ENCODE measurements at regions not wholly inside any gene's neighbourhood (a gene's known extent, or its start where the extent isn't known, plus 50 kb on each side); places are given as distances from the start of the nearest gene placed in this dataset.
A peak's percentile ranks its signal among the peaks of the same experiment; 100 is the strongest.

DNA sequence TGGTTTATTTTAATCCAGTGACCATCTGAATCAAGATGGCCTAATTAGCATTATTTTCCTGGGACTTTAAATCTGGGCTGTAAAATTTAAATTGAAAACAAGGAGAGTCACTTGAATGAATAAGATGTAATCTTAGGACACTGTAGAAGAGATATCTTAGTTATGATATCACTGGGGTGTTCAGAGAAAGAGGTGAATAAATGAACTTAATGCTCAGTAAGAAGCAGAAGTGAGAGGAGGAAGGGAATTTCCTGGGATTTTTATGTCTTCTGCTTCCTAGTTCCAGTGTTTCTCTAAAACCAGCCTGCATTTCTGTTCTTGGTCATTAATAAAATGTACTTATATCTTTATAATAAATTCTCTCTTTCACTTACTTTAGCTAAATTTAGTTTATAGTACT is 136.8 kb upstream of the PTPRK start:
- TF ChIP-seq, protein P1, sequence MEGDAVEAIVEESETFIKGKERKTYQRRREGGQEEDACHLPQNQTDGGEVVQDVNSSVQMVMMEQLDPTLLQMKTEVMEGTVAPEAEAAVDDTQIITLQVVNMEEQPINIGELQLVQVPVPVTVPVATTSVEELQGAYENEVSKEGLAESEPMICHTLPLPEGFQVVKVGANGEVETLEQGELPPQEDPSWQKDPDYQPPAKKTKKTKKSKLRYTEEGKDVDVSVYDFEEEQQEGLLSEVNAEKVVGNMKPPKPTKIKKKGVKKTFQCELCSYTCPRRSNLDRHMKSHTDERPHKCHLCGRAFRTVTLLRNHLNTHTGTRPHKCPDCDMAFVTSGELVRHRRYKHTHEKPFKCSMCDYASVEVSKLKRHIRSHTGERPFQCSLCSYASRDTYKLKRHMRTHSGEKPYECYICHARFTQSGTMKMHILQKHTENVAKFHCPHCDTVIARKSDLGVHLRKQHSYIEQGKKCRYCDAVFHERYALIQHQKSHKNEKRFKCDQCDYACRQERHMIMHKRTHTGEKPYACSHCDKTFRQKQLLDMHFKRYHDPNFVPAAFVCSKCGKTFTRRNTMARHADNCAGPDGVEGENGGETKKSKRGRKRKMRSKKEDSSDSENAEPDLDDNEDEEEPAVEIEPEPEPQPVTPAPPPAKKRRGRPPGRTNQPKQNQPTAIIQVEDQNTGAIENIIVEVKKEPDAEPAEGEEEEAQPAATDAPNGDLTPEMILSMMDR (conservative IDR thresholded peaks at IDR 0.05; ENCODE audit: low read depth, low read length): no peak
- no peak for DNase-seq (ENCODE audit: low read depth)
- no peak overlapping the region for H3K4me3 ChIP-seq (ENCODE audit: low read length)

DNA sequence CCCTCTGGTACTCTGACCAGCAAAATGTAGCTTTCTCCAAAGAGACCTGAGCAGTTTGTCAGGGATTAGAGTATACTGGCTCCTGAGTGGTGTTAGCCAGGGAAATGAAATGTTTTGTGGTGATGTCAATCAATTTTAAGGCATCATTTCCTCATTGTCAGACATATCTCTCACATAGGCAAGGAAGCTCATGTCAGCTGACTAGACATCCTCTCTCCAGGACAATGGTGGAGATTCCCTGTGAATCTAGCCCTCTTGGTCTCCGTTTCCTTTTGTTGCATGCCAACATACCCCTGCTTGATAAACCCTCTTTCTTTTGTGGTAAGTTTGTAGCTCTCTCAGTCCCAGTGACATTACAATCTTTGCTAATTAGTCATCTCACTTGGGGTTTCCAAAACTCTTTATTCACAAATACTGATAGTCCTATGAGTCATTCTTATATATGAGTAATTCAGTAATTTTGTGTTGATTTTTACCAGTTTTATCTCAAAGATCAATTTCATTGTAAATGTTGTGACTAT is 135.6 kb upstream of the PTPRK start:
- H3K4me3 ChIP-seq (ENCODE audit: low read length): no peak overlapping the region
- DNase-seq (ENCODE audit: low read depth): peak; percentile 58
- TF ChIP-seq, protein P1 (conservative IDR thresholded peaks at IDR 0.05; ENCODE audit: low read depth, low read length): no peak

DNA sequence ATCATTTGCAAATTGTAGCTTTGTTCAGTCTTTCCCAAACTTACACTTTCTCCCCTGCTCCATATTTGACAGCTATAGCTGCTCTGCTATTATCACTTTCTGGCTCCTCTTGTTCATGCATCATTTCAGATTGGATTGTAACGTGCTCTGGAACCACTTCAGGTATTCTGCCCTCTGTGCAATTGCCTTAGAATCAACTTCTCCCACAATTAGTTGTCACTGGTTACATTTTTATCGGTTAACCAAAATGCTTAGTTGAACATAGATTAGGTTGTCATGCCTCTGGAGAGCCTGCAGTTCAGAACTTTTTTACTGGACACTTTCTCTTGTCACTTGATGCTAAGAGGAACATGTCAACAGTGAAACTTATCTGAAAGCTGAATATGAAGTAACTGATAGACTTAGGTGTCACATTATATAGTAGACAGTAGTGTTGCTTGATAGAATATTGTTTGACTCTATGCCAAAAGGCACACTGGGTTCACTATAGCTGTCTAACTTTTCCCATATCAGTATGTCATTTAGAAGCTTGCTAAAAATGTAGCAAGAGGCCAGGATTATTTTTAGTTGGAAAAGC is 127.7 kb upstream of the PTPRK start:
- no peak for DNase-seq (ENCODE audit: low read depth)
- TF ChIP-seq, protein P1 (conservative IDR thresholded peaks at IDR 0.05; ENCODE audit: low read depth, low read length): no peak
- H3K4me3 ChIP-seq (ENCODE audit: low read length): no peak overlapping the region

DNA sequence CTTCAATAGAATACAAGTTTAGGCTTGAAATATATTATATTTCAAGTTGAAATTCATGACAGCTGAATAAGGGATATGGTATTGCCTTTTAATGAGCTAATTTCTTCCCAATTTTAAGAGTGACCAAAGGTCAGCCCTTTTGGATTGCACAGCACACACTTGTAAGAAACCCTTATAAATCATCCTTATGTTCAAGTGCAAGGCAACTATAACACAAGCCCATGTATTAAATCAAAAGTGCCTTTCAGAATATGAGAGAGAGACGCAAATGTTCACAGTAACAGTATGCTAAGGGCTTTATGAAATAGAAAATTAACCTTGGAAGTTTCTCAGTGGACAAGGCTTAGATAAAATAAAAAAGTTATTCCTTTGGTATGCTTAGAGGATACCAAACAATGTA is 121.7 kb upstream of the PTPRK start:
- no peak for DNase-seq (ENCODE audit: low read depth)
- H3K4me3 ChIP-seq (ENCODE audit: low read length): no peak overlapping the region
- TF ChIP-seq, protein P1 (conservative IDR thresholded peaks at IDR 0.05; ENCODE audit: low read depth, low read length): no peak

DNA sequence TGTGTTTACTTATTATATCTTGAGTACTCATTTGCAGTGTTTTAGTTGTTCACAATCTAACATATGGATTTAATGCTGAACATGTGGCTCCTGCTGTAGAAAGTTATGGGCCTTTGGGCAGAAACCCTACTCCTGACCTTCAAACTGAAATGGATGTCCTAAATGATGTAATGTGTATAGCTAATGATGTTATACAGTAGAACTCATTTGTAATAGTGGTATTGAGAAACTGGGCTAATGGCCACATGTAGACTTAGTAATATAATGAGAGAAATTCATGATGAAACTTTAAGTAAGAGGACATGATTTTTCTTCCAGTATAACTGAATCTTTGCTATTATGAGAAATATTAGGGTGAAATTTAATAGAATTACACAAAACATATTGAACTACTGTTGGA is 121.3 kb upstream of the PTPRK start:
- no peak for DNase-seq (ENCODE audit: low read depth)
- TF ChIP-seq, protein P1 (conservative IDR thresholded peaks at IDR 0.05; ENCODE audit: low read depth, low read length): no peak
- H3K4me3 ChIP-seq (ENCODE audit: low read length): no peak overlapping the region

DNA sequence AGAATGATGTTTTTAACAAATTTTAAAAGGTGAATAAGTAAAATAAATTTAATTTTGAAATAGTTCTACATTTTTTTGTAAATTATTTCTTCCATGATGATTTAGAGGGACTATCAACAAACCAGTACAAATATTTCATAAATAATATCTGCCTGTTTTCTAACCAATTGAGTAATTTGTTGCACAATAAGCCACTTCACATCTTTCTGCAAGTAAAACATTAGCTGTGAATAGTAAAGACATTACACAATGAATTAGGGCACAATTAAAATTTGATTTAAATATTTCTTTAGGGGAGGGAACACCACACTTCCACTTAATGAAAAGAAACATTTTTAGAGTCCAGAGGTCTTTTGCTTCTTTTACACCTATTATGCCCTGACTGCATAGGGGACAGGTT is 118.4 kb upstream of the PTPRK start:
- TF ChIP-seq, protein P1 (conservative IDR thresholded peaks at IDR 0.05; ENCODE audit: low read depth, low read length): no peak
- H3K4me3 ChIP-seq (ENCODE audit: low read length): no peak overlapping the region
- no peak for DNase-seq (ENCODE audit: low read depth)

DNA sequence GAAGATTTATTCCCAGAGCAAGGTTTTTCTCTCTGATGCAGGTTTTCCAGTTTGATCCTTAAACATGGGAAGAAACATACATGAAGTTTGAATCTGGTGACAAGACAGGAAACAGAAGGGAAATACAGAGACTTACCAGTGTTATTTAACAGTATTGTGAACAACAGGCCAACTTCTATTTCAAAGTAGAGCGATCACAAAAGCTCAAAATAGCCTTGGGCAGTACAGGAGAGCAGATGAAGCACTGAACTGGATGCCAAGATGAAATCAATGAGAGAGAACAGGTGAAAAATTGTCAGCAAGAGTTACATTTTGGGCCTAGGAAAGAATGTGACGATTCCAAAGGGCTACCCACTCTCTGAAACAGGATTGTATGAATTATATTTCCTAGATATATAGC is 114.8 kb upstream of the PTPRK start:
- TF ChIP-seq, protein P1 (conservative IDR thresholded peaks at IDR 0.05; ENCODE audit: low read depth, low read length): no peak
- no peak overlapping the region for H3K4me3 ChIP-seq (ENCODE audit: low read length)
- no peak for DNase-seq (ENCODE audit: low read depth)
